A673 (cell line): ENCODE measurements at regions not wholly inside any gene's neighbourhood (a gene's known extent, or its start where the extent isn't known, plus 50 kb on each side); places are given as distances from the start of the nearest gene placed in this dataset.

ENCODE experiments used
- CTCF ChIP-seq: fragments of 300-800, 200-600 bp; sonication (generic); conservative IDR thresholded peaks from 2 replicates; pipeline ENCODE4 v1.5.1; 2017; ENCODE audit warnings: low read depth, mild to moderate bottlenecking, antibody characterized with exemption, low read length, moderate library complexity, mixed read lengths
- EZH2 ChIP-seq: fragments of 200-600 bp; sonication (generic); IDR thresholded peaks from 2 replicates; pipeline ENCODE4 v1.6.1; 2017; ENCODE audit warnings: borderline replicate concordance, low read depth, mild to moderate bottlenecking, mixed read lengths, antibody characterized with exemption, low read length; ENCODE audit not compliant: poor library complexity, severe bottlenecking

GRCh38 chr4:155047755-155048154 is 160.7 kb upstream of the NPY2R start:
- TF ChIP-seq CTCF (no peak), EZH2 (no peak)
